GM19463 (cell line): ENCODE measurements at regions not wholly inside any gene's neighbourhood (a gene's known extent, or its start where the extent isn't known, plus 50 kb on each side); places are given as distances from the start of the nearest gene placed in this dataset.
"Not testable (repeated sequence)": the region's sequence is repeated elsewhere in the genome, so short reads cannot be mapped to it uniquely, and the experiment has no call there.

Source experiments
- ATAC-seq: cut with Tn5 transposase; IDR thresholded peaks from one replicate; pipeline ENCODE4 v1.9.1; 2021; ENCODE audit warnings: mild to moderate bottlenecking, moderate library complexity; ENCODE audit not compliant: unreplicated experiment

DNA sequence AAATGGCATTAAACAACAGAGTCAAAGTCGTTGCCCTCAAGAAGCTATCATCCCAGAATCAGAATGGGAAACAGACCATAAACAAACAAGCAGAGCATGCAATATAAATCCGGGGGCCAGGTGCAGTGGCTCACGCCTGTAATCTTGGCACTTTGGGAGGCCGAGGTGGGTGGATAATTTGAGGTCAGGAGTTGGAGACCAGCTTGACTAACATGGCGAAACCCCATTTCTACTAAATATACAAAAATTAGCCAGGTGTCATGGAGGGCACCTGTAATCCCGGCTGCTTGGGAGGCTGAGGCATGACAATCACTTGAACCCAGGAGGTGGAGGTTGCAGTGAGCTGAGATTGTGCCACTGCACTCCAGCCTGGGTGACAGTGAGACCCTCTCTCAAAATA lies 249.8 kb downstream of the CYRIA start:
- not testable (repeated sequence) for ATAC-seq

DNA sequence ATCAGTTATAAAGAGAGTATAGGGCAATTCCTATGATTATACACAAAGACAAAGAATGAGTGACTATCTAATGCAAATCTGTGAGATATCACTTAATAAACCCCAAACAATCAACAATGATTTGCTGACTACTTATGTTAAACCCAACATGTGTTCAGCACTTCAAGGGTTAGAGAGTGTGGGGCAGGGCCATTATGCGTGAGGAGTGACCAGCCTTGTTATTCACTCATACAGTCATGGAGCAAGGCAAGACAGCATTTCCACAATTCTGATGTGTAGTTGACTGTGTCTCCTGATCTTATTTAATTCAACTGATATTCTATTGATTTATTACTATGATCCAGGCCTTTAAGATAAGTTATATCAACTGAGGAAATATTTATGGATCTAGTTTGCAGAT lies 251.7 kb downstream of the CYRIA start:
- no peak for ATAC-seq

GRCh38 chr2:16413285-16413684 lies 252.3 kb downstream of the CYRIA start:
- no peak for ATAC-seq

DNA sequence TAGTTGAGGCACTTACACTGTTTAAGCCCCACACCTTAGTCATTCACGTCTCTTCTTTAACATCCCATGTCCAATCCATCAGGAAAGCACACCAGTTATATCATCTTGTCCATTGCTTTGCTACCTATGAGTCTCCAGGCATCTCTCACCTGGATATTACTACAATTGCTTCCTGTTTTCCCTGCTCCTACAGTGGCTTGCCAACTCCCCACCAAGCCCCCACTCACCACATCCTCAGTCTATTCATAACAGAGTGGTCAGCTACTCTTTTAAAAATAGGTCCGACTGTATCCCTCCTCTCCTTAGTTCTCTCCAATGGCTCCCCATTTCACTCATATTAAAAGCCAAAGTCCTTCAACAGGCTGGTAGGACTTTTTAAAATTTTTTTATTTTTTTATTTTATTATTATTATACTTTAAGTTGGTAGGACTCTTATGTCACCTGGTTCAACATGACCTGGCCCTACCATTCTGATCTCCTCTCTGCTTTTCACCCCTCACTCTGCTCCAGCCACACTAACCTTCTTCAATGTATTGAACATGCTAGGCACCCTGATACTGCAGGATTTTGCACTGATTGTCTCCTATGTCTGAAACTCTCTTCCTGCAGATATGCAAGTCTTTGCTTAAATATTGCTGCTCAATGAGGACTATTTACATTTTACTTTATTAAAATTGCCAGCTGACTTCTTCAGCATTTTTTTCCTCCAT lies 253.2 kb downstream of the CYRIA start:
- ATAC-seq: no peak

- no peak for ATAC-seq
These were observed 253.8 kb downstream of the CYRIA start for GRCh38 chr2:16411788-16412187.

DNA sequence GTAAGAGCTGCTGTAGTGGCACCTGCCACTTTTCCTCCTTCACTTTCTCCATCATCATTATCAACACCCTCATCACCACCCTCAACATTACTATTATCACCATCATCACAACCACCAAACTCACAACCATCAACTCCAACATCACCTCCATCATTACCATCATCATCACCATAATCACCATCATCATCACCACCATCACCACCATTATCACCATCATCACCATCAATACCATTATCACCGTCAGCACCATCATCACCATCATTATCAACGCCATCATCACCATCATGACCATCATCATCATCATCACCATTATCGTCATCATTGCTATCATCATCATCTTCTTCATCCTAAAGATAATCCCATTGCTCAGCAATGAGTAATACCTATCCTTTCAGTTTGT lies 255.8 kb downstream of the CYRIA start:
- no peak for ATAC-seq

DNA sequence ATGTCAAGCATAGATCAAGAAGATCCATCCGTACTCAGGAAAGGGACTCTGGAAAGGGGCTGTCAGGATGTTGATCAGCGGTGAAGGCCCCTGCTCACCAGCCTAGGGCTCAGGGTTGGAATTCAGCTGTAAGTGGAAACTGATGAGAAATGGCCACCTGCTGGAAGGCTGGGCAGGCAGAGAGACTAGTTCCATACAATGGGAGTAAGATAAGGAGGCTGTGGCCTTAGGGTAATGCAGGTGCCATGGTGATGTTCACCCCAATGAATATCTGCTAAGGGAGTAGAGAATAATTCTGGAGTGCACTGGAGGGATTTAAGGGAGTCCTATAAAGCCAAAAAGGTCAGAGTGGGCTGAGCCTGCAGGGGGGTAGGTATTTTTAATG lies 256.6 kb downstream of the CYRIA start:
- no peak for ATAC-seq

GRCh38 chr2:16408331-16409005 lies 257.2 kb downstream of the CYRIA start:
- no peak for ATAC-seq

DNA sequence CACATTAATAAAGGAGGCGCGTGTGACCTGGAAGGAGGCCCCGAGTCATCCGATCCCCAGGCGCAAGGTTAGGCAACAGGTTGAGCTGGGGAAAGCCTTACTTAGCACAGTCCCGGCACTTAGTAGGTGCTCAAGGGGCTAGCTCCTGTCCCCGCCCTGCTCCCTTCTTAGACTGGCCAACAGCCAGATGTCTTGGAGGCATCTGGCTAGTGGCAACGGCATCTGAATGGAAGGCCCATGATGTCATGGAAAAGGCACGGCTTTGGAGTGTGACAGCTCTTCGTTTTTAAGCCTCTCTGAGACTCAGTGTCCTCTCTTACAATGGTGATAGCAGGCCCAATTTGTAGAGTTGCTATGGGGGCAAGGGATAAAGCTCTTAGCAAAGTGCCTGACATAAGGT lies 258.3 kb downstream of the CYRIA start:
- ATAC-seq: no peak

DNA sequence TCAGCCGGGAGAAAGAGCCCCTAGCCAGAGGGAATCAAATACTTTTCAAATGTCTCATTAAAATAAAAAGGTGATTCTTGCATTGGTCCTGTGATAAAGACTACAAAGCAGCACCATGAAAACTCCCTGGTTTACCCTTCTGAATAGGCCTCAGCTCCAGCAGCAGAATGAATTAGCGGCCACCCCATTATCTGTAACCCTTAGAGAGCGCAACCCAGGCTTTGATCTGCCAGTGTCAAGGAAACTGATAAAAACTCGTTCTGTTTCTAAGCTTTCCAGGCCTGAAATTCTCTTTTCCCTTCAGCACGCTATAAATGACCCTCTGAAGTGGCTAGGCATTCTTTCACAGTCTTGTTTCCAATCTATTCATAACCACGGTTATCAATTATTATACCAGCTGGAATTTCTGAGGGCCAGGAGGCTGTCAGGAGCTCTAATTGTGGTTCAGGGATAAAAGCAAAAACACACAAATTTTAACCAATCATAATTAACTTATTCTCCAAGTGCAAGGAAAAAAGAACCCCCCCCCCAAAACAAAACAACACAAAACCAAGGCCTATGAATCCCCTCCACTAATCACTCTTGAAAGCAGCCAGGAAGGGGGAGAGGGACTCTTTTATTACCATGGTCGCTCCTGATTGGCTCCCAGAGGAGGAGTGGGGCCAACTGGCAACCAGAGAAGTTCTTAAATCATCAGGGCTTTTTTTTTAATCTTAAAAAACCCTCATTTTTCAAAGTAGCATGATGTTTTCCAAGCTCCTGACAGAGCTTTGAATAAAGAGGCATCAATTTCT lies 258.9 kb downstream of the CYRIA start:
- no peak for ATAC-seq

DNA sequence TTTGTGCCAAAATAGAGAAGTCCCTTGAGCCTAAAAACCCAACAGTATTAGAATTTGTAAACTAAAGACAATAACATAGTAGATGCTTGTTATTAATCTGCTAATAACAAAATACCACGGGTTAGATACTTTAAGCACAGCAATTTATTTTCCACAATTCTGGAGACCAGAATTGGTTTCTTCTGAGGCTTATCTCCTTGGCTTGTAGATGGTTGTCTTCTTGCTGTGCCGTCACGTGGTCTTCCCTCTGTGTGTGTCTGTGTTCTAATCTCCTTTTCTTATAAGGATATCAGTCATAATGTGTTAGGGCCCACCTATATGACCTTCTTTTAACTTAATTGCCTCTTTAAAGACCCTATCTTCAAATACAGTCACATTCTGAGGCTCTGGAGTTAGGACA lies 260.1 kb downstream of the CYRIA start:
- no peak for ATAC-seq

DNA sequence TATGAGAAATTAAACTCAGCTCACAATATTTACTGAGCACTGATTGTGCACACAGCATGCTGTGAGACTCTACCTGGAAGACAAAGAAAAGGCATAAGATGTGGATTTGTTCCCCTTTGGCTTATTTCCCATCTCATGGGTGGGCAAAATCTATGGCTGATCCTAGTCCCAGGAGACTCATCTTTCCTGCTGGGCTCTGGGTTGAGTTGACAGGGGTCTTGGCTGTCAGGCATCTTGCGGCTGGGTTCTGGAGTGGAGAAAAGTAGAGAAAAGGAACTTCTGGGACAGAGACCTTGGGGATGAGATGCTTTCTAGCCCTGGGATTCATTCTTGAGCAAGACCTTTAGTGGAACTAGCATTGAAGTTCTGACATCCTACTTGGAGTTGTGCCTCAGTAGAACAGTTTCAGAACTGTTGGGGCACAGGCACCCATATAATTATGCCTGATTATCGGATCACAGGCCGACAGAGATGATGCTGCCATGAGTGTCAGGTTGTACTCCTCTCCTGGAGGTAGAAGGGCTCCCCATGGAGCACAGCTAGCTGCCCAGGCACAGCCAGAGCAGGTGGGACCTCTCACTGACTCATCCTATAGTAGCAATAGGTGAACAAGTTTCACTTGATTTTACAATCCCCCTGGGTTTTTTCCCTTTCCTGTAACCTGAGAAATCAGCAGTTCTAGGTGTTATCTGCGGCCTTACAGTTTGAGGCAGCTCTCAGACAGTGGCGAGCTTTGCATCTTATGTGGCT lies 260.9 kb downstream of the CYRIA start:
- ATAC-seq: no peak

GRCh38 chr2:16404146-16404545 lies 261.5 kb downstream of the CYRIA start:
- ATAC-seq: no peak

GRCh38 chr2:16402891-16403290 lies 262.7 kb downstream of the CYRIA start:
- ATAC-seq: no peak

GRCh38 chr2:16401761-16402300 lies 263.8 kb downstream of the CYRIA start:
- no peak for ATAC-seq

- ATAC-seq: no peak
These were observed 265.5 kb downstream of the CYRIA start for GRCh38 chr2:16400127-16400623.

DNA sequence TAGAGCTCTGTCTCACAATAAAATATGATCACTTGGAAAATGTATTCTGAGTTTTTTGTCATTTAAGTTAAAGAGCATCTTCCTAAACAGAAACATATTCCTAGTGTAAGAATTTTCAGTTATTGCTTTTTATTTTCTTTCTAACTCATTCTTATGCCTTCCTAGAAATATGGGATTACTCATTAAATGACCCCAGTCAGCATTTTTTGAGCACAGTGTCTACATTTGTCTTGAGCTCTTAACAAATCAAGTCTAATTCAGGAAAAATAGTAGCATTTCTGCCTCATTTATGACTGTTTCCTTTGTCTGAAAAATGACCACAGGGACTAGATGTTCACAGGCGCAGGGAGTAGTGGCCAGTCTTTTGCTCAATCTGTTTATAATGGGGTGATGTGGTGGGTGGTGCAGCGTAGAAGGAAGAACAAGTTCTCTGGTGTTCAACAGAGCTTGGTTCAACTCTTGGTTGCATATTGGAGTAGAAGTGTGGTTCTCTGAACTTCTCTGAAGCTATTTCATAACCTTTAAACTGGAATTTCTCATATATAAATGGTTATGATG lies 267.1 kb downstream of the CYRIA start:
- no peak for ATAC-seq

- ATAC-seq: no peak
These were observed 267.8 kb downstream of the CYRIA start for GRCh38 chr2:16397681-16398475.

- ATAC-seq: no peak
These were observed 268.6 kb downstream of the CYRIA start for GRCh38 chr2:16396986-16397385.

DNA sequence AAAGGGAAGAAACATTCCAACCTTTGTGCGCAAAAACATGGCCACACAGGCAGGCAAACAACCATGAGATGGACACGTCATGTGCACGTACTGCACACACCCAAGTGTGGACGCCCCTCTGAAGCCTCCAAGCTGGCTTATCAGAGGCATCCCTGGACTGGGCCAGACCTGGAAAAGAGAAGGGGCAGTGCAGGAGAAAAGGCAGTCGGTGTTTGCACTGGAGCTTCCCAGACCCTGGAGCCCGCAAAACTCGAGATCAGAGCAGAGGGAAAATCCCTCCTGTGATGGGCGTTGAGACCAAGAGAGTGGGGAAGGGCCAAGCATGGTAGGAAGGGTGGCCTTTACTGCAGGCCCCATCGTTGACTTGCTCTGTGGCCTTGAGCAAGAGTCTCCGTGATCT lies 269.5 kb downstream of the CYRIA start:
- no peak for ATAC-seq
